ENCODE measurements at regions not wholly inside any gene's neighbourhood (a gene's known extent, or its start where the extent isn't known, plus 50 kb on each side); places are given as distances from the start of the nearest gene placed in this dataset.

- ATAC-seq = no peak
- intact Hi-C loops (cut with DNase I) = no loop called here
- no peak for DNase-seq
- Histone ChIP-seq H3K4me1 (peaks cover 3 to 6% (median 4%) of the 10 kb centered on the region in 3 donors), H3K4me3 (no peak overlapping the region), H3K27ac (no peak overlapping the region), H3K9me3 (no peaks in the 10 kb centered on the region), H3K36me3 (no peaks in the 10 kb centered on the region), H3K27me3 (no peaks in the 10 kb centered on the region)
- WGBS, 2 donors = 64 to 69% methylated on average over 6 of the region's 6 CpGs
- FAIRE-seq = no peak
- TF ChIP-seq CTCF (IDR thresholded peaks at IDR 0.05) = no peak
Observed at GRCh38 chrX:124827258-124827845, 481.0 kb downstream of the SH2D1A start.

- Histone ChIP-seq H3K36me3 (no peaks in the 10 kb centered on the region), H3K27me3 (peaks cover 0 to 4% (median 0%) of the 10 kb centered on the region in 4 donors), H3K27ac (no peak overlapping the region), H3K9me3 (no peaks in the 10 kb centered on the region), H3K4me1 (peaks cover 3 to 6% (median 4%) of the 10 kb centered on the region in 3 donors), H3K4me3 (no peak overlapping the region)
- FAIRE-seq (no peak), DNase-seq (no peak), ATAC-seq (no peak)
- 81 to 89% methylated on average over 5 of the region's 5 CpGs for WGBS, 2 donors
- intact Hi-C loops (cut with DNase I) = no loop called here
- no peak for TF ChIP-seq CTCF (IDR thresholded peaks at IDR 0.05)
Observed at GRCh38 chrX:124829930-124830329, 483.6 kb downstream of the SH2D1A start.

- FAIRE-seq (no peak), DNase-seq (no peak), ATAC-seq (no peak)
- no peak overlapping the region for H3K4me3 ChIP-seq
- intact Hi-C loops (cut with DNase I) = no loop called here
- H3K36me3 ChIP-seq = no peaks in the 10 kb centered on the region
- H3K9me3 ChIP-seq = no peaks in the 10 kb centered on the region
- WGBS, 2 donors = 69 to 81% methylated on average over 3 of the region's 3 CpGs
- TF ChIP-seq CTCF (IDR thresholded peaks at IDR 0.05) = no peak
- H3K27ac ChIP-seq = no peak overlapping the region
- peaks cover 0 to 13% (median 0%) of the 10 kb centered on the region in 4 donors for H3K27me3 ChIP-seq
- H3K4me1 ChIP-seq = no peaks in the 10 kb centered on the region
Observed at GRCh38 chrX:124836786-124837185, 482.9 kb upstream of the TEX13C start.

DNA sequence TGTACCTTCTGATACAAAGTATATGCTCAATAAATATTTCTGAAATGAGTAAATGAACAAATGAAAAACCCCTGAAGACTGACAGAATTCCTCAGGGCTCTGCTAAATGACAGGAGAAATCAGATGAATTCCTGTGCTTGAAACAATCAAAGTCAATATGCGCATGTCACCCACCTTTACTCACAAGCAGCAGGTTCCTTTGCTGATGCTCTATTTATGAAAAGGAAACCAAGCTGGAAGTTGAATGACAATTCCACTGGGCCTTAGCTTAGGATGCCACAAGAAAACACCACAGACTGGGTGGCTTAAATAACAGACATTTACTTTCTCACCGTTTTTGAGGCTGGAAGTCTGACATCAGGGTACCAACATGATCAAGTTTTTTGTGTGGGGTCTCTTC lies 477.5 kb upstream of the TEX13C start:
- 50 to 62% methylated on average over 2 of the region's 2 CpGs for WGBS, 2 donors
- no peak for FAIRE-seq
- peaks cover 0 to 7% (median 0%) of the 10 kb centered on the region in 4 donors for H3K27me3 ChIP-seq
- H3K4me3 ChIP-seq = no peak overlapping the region
- H3K4me1 ChIP-seq = no peaks in the 10 kb centered on the region
- intact Hi-C loops (cut with DNase I) = no loop called here
- no peak overlapping the region for H3K27ac ChIP-seq
- no peaks in the 10 kb centered on the region for H3K36me3 ChIP-seq
- H3K9me3 ChIP-seq = no peaks in the 10 kb centered on the region
- no peak for TF ChIP-seq CTCF (IDR thresholded peaks at IDR 0.05)
- ATAC-seq = no peak
- DNase-seq = no peak

DNA sequence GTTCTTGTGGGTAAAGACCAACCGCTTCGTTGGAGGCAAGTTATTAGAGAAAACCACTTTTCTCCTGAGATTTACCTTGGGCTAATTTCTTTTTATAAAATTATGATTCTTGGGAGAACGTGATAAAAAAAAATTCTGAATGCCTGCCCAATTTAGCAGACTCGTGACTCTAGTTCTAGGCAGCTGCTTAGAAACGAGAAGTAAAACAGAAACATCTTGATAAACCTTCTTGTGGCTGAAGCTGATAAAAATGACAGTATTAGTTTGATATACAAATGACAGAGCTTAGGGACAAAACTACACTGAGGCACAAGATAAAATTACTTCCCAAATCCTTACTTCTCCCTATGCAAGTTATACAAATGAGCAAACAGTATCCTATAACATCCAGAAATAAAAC lies 458.9 kb upstream of the TEX13C start:
- no peak for TF ChIP-seq CTCF (IDR thresholded peaks at IDR 0.05)
- Histone ChIP-seq H3K27me3 (peaks cover 0 to 4% (median 2%) of the 10 kb centered on the region in 4 donors), H3K9me3 (no peaks in the 10 kb centered on the region), H3K4me3 (no peak overlapping the region), H3K27ac (no peak overlapping the region), H3K36me3 (no peaks in the 10 kb centered on the region), H3K4me1 (no peaks in the 10 kb centered on the region)
- DNase-seq = no peak
- intact Hi-C loops (cut with DNase I) = no loop called here
- no peak for FAIRE-seq
- ATAC-seq = no peak
- 35 to 36% methylated on average over 5 of the region's 5 CpGs for WGBS, 2 donors
